Stomach (tissue), 4 donors: ENCODE measurements at regions not wholly inside any gene's neighbourhood (a gene's known extent, or its start where the extent isn't known, plus 50 kb on each side); places are given as distances from the start of the nearest gene placed in this dataset.

ENCODE experiments used
- EP300 ChIP-seq: sonication (generic); formaldehyde crosslinking; IDR thresholded peaks from one replicate; pipeline ENCODE4 v1.6.1; 2017; ENCODE audit warnings: antibody characterized with exemption
- POLR2AphosphoS5 ChIP-seq, 3 donors: sonication (generic); formaldehyde crosslinking; IDR thresholded peaks; one replicate each; pipeline ENCODE4 v1.6.1; 2016; ENCODE audit warnings: antibody characterized with exemption in 3 of 3

DNA sequence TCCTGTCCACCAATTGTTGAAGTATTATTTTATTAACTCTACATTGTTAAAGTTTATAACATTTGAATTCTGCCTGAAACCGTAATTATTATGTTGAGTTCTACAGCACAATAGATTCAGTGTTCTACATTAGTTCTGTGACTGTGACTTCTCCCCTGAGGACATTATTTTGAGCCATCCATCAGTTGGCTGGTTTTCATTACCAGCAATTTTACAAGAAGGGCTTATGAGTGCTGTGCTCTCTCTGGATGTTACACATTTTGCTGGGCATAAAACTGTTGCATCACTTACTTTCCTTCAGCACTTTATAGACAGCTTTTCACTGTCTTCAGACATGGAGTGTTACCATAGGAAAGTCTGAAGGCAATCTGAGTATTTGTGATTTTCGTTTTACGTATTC lies 118.2 kb upstream of the KITLG start:
- TF ChIP-seq POLR2AphosphoS5 (IDR thresholded peaks at IDR 0.05): no peak
- TF ChIP-seq EP300: no peak
